ENCODE measurements at regions not wholly inside any gene's neighbourhood (a gene's known extent, or its start where the extent isn't known, plus 50 kb on each side); places are given as distances from the start of the nearest gene placed in this dataset.

DNA sequence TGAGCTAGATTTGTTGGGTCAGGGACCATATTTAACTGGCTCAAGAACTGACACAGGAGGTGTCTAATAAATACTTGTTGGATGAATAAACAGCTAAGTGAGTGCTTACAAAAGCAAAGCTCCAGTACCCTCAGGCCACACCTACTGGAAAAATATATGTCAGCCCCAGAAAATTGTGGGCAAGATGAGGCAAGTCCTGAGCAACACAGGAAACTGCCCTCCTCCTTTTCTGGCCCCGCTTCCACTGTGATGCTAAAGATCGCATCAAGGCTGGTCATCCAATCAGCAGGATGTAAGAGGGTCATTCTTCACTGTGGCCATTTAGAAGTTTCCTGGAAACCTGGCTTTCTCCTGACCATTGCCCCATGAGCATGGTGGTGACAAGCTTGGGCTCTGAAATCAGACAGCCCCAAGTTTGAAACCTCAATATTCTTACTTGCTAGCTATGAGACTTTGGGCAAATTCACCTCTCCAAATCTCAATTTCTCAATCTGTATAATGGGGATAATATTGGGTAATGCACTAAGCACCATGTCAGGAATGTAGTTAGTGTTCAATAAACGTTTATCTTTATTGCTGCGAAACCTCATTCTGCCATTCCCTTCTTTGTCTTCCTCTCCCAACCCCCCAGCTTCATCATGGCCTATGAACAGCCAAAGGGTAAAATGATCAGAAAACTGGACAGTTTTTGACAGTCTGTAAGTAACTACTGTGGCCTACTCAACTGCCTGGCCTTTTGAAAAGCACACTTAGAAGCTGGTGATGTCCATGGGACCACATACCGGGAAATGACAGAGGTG lies 139.3 kb upstream of the PZP start:
- Histone ChIP-seq H3K27ac (ENCODE audit: low read depth, low read length) (no peak overlapping the region), H2AFZ (ENCODE audit: low read depth, low read length, poor library complexity, severe bottlenecking) (no peak overlapping the region)
- BruUV-seq (replicated peaks) = no TSS peak

DNA sequence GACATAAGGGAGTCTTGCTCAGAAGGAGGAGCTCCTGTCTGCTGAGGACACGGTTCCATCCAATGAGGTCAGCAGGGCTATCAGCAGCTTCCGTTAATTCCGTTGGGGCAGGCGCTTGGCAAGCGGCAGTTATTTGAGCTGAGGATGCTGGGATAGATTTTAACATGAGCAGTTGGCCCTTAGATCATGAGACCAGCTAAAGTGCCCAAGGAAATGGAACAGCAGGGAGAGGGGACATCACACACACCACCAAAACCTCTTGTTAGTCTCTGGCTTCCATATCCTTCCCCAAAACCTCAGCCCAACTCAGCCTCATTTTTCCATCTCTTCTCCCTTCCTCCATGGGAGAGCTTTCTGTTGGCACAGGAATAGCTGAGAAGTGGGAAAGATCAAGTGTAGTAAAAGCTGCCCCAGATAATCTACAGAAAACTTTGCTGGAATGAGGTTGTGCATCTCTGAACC lies 138.7 kb upstream of the PZP start:
- CTCF ChIA-PET = interaction anchor here (1.3 to 1.5 kb wide), 2 partner anchors 16 to 32 kb away, joined by 4 to 7 read pairs; no protein-coding TSS in a partner anchor
- Histone ChIP-seq H3K4me3 (replicated peaks in 1 of 2; ENCODE audit: low read depth in 1 of 2, low read length in 2 of 2) (no peak overlapping the region), H3K9ac (ENCODE audit: low read length) (no peak overlapping the region), H4K20me1 (ENCODE audit: insufficient read depth) (no peaks in the 10 kb centered on the region), H3K4me2 (ENCODE audit: low read length) (no peak overlapping the region), H3K79me2 (ENCODE audit: insufficient read depth, low read length) (no peaks in the 10 kb centered on the region), H3K9me2 (ENCODE audit: insufficient read depth) (no peaks in the 10 kb centered on the region), H3K36me3 (ENCODE audit: control insufficient read depth in 1 of 2, insufficient read depth in 2 of 2, low read length in 2 of 2) (no peaks in the 10 kb centered on the region), H3K27me3 (ENCODE audit: insufficient read depth, low read length) (no peaks in the 10 kb centered on the region), H3K9me3 (ENCODE audit: control insufficient read depth in 1 of 2, insufficient read depth in 1 of 2, low read depth in 1 of 2, low read length in 2 of 2) (no peaks in the 10 kb centered on the region), H2AFZ (ENCODE audit: low read depth, low read length, poor library complexity, severe bottlenecking) (no peak overlapping the region), H3K27ac (ENCODE audit: low read depth, low read length) (no peak overlapping the region), H3K4me1 (ENCODE audit: control insufficient read depth in 1 of 2, insufficient read depth in 2 of 2, low read length in 2 of 2) (peaks cover 0 to 5% of the 10 kb centered on the region in 2 experiments; a peak in 1 of 4 replicates)
- RAD21 ChIA-PET (ENCODE audit: low non-redundant PET in 1 of 2, low total read pairs in 2 of 2, uncharacterized antibody in 2 of 2, unreplicated experiment in 2 of 2) = no interaction called here
- POLR2A ChIA-PET = no interaction called here
- intact Hi-C loops (cut with micrococcal nuclease) = no loop called here
- no peak for TF ChIP-seq CBX3 (IDR thresholded peaks at IDR 0.05; ENCODE audit: low read depth)
- no peak for TF ChIP-seq EZH2phosphoT487 (IDR thresholded peaks at IDR 0.05; ENCODE audit: borderline replicate concordance)
- no peak for TF ChIP-seq SRF (IDR thresholded peaks at IDR 0.05; ENCODE audit: low read depth)
- TF ChIP-seq YY1 (IDR thresholded peaks at IDR 0.05; ENCODE audit: extremely low read depth, insufficient replicate concordance, low read depth, low read length) = no peak
- TF ChIP-seq POLR2AphosphoS5 (IDR thresholded peaks at IDR 0.05; ENCODE audit: low read depth, low read length) = no peak
- TF ChIP-seq EZH2 (IDR thresholded peaks at IDR 0.05) = no peak
- TF ChIP-seq ZFX (IDR thresholded peaks at IDR 0.05) = no peak
- TF ChIP-seq SIN3A (IDR thresholded peaks at IDR 0.05; ENCODE audit: low read depth) = no peak
- no peak for TF ChIP-seq SP1 (IDR thresholded peaks at IDR 0.05; ENCODE audit: low read depth)
- ATAC-seq = no peak
- no TSS peak for BruUV-seq (replicated peaks)
- DNase-seq (ENCODE audit: low read depth, low spot score) = no peak

More for the DNA sequence above, 139.3 kb upstream of the PZP start:
- H3K9me3 ChIP-seq (ENCODE audit: control insufficient read depth in 1 of 2, insufficient read depth in 1 of 2, low read depth in 1 of 2, low read length in 2 of 2) = peaks cover 0 to 1% of the 10 kb centered on the region in 2 experiments; a peak in 1 of 4 replicates
- H3K27me3 ChIP-seq (ENCODE audit: insufficient read depth, low read length) = no peaks in the 10 kb centered on the region
- no peaks in the 10 kb centered on the region for H4K20me1 ChIP-seq (ENCODE audit: insufficient read depth)
- TF ChIP-seq ELF1 (IDR thresholded peaks at IDR 0.05; ENCODE audit: borderline replicate concordance, low read depth) (no peak), POLR2AphosphoS5 (IDR thresholded peaks at IDR 0.05; ENCODE audit: low read depth, low read length) (no peak), POLR2A (IDR thresholded peaks at IDR 0.05; ENCODE audit: borderline replicate concordance, extremely low read depth, insufficient read depth, insufficient read length) (no peak), CEBPB (IDR thresholded peaks at IDR 0.05; ENCODE audit: low read depth) (peak; percentile 42; the same call in 1 of the 2 replicates)
- no peaks in the 10 kb centered on the region for H3K36me3 ChIP-seq (ENCODE audit: control insufficient read depth in 1 of 2, insufficient read depth in 2 of 2, low read length in 2 of 2)
- peak; percentile 10 for DNase-seq (ENCODE audit: low read depth, low spot score)
- H3K4me2 ChIP-seq (ENCODE audit: low read length) = no peak overlapping the region
- H3K4me1 ChIP-seq (ENCODE audit: control insufficient read depth in 1 of 2, insufficient read depth in 2 of 2, low read length in 2 of 2) = peaks cover 0 to 5% of the 10 kb centered on the region in 2 experiments; a peak in 1 of 4 replicates
- ATAC-seq = no peak
- H3K9ac ChIP-seq (ENCODE audit: low read length) = no peak overlapping the region
- RAD21 ChIA-PET (ENCODE audit: low non-redundant PET in 1 of 2, low total read pairs in 2 of 2, uncharacterized antibody in 2 of 2, unreplicated experiment in 2 of 2) = no interaction called here
- CTCF ChIA-PET = interaction anchor here (1.3 to 1.5 kb wide), 2 partner anchors 16 to 31 kb away, joined by 4 to 7 read pairs; no protein-coding TSS in a partner anchor
- H3K9me2 ChIP-seq (ENCODE audit: insufficient read depth) = no peaks in the 10 kb centered on the region
- H3K4me3 ChIP-seq (replicated peaks in 1 of 2; ENCODE audit: low read depth in 1 of 2, low read length in 2 of 2) = no peak overlapping the region
- intact Hi-C loops (cut with micrococcal nuclease) = no loop called here
- no peaks in the 10 kb centered on the region for H3K79me2 ChIP-seq (ENCODE audit: insufficient read depth, low read length)
- POLR2A ChIA-PET = no interaction called here

Measured in HCT116 (cell line).